A549 (cell line): ENCODE measurements at regions not wholly inside any gene's neighbourhood (a gene's known extent, or its start where the extent isn't known, plus 50 kb on each side); places are given as distances from the start of the nearest gene placed in this dataset.

Experiments
- POLR2A ChIP-seq: IDR thresholded peaks from 2 replicates; pipeline ENCODE4 v1.6.1; 2012; ENCODE audit warnings: mild to moderate bottlenecking, low read length
- RFX5 ChIP-seq: fragments of 450-650 bp; IDR thresholded peaks from 2 replicates; pipeline ENCODE4 v1.7.1; 2014; ENCODE audit warnings: antibody characterized with exemption, mild to moderate bottlenecking, moderate library complexity

DNA sequence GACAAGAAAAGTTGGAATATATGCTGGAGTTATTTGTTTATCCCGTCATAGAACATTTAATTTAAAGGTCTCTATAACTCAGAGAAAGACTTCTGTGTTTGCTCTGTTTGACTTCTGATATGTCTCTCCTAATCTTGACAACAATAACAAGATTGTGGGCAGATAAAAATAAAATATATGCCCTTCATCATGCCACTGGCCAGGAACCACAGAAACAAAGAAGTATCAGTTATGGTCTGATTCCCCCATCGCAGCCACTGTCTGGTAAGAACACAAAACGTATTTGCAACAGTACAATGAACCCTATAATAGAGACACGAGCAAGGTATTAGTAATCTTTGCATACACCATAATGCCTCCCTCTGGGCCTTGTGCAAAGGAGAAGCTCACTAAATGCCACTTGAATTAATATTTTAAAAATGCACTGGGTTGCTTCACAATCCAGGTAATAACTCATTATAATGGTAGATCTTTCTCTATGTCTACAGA is 1498.3 kb downstream of the CDH11 start:
- TF ChIP-seq POLR2A (no peak), RFX5 (no peak)
